ENCODE measurements at regions not wholly inside any gene's neighbourhood (a gene's known extent, or its start where the extent isn't known, plus 50 kb on each side); places are given as distances from the start of the nearest gene placed in this dataset.

- TF ChIP-seq, protein P1, sequence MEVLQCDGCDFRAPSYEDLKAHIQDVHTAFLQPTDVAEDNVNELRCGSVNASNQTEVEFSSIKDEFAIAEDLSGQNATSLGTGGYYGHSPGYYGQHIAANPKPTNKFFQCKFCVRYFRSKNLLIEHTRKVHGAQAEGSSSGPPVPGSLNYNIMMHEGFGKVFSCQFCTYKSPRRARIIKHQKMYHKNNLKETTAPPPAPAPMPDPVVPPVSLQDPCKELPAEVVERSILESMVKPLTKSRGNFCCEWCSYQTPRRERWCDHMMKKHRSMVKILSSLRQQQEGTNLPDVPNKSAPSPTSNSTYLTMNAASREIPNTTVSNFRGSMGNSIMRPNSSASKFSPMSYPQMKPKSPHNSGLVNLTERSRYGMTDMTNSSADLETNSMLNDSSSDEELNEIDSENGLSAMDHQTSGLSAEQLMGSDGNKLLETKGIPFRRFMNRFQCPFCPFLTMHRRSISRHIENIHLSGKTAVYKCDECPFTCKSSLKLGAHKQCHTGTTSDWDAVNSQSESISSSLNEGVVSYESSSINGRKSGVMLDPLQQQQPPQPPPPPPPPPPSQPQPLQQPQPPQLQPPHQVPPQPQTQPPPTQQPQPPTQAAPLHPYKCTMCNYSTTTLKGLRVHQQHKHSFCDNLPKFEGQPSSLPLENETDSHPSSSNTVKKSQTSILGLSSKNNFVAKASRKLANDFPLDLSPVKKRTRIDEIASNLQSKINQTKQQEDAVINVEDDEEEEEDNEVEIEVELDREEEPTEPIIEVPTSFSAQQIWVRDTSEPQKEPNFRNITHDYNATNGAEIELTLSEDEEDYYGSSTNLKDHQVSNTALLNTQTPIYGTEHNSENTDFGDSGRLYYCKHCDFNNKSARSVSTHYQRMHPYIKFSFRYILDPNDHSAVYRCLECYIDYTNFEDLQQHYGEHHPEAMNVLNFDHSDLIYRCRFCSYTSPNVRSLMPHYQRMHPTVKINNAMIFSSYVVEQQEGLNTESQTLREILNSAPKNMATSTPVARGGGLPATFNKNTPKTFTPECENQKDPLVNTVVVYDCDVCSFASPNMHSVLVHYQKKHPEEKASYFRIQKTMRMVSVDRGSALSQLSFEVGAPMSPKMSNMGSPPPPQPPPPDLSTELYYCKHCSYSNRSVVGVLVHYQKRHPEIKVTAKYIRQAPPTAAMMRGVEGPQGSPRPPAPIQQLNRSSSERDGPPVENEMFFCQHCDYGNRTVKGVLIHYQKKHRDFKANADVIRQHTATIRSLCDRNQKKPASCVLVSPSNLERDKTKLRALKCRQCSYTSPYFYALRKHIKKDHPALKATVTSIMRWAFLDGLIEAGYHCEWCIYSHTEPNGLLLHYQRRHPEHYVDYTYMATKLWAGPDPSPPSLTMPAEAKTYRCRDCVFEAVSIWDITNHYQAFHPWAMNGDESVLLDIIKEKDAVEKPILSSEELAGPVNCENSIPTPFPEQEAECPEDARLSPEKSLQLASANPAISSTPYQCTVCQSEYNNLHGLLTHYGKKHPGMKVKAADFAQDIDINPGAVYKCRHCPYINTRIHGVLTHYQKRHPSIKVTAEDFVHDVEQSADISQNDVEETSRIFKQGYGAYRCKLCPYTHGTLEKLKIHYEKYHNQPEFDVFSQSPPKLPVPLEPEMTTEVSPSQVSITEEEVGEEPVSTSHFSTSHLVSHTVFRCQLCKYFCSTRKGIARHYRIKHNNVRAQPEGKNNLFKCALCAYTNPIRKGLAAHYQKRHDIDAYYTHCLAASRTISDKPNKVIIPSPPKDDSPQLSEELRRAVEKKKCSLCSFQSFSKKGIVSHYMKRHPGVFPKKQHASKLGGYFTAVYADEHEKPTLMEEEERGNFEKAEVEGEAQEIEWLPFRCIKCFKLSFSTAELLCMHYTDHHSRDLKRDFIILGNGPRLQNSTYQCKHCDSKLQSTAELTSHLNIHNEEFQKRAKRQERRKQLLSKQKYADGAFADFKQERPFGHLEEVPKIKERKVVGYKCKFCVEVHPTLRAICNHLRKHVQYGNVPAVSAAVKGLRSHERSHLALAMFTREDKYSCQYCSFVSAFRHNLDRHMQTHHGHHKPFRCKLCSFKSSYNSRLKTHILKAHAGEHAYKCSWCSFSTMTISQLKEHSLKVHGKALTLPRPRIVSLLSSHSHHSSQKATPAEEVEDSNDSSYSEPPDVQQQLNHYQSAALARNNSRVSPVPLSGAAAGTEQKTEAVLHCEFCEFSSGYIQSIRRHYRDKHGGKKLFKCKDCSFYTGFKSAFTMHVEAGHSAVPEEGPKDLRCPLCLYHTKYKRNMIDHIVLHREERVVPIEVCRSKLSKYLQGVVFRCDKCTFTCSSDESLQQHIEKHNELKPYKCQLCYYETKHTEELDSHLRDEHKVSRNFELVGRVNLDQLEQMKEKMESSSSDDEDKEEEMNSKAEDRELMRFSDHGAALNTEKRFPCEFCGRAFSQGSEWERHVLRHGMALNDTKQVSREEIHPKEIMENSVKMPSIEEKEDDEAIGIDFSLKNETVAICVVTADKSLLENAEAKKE (CRISPR knock-in tag; IDR thresholded peaks at IDR 0.05): no peak
- TF ChIP-seq, protein P2, sequence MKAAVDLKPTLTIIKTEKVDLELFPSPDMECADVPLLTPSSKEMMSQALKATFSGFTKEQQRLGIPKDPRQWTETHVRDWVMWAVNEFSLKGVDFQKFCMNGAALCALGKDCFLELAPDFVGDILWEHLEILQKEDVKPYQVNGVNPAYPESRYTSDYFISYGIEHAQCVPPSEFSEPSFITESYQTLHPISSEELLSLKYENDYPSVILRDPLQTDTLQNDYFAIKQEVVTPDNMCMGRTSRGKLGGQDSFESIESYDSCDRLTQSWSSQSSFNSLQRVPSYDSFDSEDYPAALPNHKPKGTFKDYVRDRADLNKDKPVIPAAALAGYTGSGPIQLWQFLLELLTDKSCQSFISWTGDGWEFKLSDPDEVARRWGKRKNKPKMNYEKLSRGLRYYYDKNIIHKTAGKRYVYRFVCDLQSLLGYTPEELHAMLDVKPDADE (IDR thresholded peaks at IDR 0.05): no peak
- TF ChIP-seq EZH2phosphoT487 (IDR thresholded peaks at IDR 0.05; ENCODE audit: unreplicated experiment) (no peak), EZH2 (IDR thresholded peaks at IDR 0.05; ENCODE audit: low read depth, unreplicated experiment) (no peak), JUNB (IDR thresholded peaks at IDR 0.05; ENCODE audit: unreplicated experiment) (no peak), ZNF114 (CRISPR knock-in tag; IDR thresholded peaks at IDR 0.05) (no peak), CREB1 (CRISPR knock-in tag; IDR thresholded peaks at IDR 0.05; ENCODE audit: low read depth) (no peak)
- TF ChIP-seq, protein P3, sequence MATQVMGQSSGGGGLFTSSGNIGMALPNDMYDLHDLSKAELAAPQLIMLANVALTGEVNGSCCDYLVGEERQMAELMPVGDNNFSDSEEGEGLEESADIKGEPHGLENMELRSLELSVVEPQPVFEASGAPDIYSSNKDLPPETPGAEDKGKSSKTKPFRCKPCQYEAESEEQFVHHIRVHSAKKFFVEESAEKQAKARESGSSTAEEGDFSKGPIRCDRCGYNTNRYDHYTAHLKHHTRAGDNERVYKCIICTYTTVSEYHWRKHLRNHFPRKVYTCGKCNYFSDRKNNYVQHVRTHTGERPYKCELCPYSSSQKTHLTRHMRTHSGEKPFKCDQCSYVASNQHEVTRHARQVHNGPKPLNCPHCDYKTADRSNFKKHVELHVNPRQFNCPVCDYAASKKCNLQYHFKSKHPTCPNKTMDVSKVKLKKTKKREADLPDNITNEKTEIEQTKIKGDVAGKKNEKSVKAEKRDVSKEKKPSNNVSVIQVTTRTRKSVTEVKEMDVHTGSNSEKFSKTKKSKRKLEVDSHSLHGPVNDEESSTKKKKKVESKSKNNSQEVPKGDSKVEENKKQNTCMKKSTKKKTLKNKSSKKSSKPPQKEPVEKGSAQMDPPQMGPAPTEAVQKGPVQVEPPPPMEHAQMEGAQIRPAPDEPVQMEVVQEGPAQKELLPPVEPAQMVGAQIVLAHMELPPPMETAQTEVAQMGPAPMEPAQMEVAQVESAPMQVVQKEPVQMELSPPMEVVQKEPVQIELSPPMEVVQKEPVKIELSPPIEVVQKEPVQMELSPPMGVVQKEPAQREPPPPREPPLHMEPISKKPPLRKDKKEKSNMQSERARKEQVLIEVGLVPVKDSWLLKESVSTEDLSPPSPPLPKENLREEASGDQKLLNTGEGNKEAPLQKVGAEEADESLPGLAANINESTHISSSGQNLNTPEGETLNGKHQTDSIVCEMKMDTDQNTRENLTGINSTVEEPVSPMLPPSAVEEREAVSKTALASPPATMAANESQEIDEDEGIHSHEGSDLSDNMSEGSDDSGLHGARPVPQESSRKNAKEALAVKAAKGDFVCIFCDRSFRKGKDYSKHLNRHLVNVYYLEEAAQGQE (IDR thresholded peaks at IDR 0.05; ENCODE audit: unreplicated experiment): no peak
Observed at GRCh38 chr4:29908276-29908675, 811.9 kb upstream of the PCDH7 start (continued).
